ENCODE measurements at regions not wholly inside any gene's neighbourhood (a gene's known extent, or its start where the extent isn't known, plus 50 kb on each side); places are given as distances from the start of the nearest gene placed in this dataset. TPM values are rescaled to one million over a fixed set of nuclear protein-coding genes. Genes with fewer than 3 reads are reported as not detected.

Small RNA genes in the stretch of these regions (microRNA-seq; reads per million reads assigned to microRNA genes)
- gene MIR5702, result not detected

Measured in Right ventricle myocardium superior (tissue), 1 donor.